Spleen (tissue), 11 donors: ENCODE measurements at regions not wholly inside any gene's neighbourhood (a gene's known extent, or its start where the extent isn't known, plus 50 kb on each side); places are given as distances from the start of the nearest gene placed in this dataset.

Experiments used
- DNase-seq: peaks from one replicate; pipeline ENCODE4 v3.0.0-alpha.2; 2020
- H3K27ac ChIP-seq, 8 donors: fragments of 200-600 bp; sonication (generic) in 7 of 8; 1 replicate in 4 of 8; 2 replicates in 4 of 8; pipeline versions ENCODE4 v1.5.0 to v1.8.0; 2016 to 2021; ENCODE audit warnings: inconsistent platforms in 4 of 8, mild to moderate bottlenecking in 4 of 8, moderate library complexity in 1 of 8
- H3K27me3 ChIP-seq, 7 donors: fragments of 200-600 bp; sonication (generic) in 6 of 7; replicated peaks in 1 of 7; 1 replicate in 4 of 7; 2 replicates in 3 of 7; pipeline versions ENCODE4 v1.5.0 to v1.8.0; 2016 to 2021; ENCODE audit warnings: inconsistent platforms in 3 of 7, mild to moderate bottlenecking in 1 of 7
- H3K36me3 ChIP-seq, 6 donors: fragments of 200-600 bp; sonication (generic) in 5 of 6; 1 replicate in 4 of 6; 2 replicates in 2 of 6; pipeline versions ENCODE4 v1.5.0 to v1.8.0; 2016 to 2021; ENCODE audit warnings: inconsistent platforms in 2 of 6
- H3K4me1 ChIP-seq, 6 donors: fragments of 200-600 bp; sonication (generic) in 5 of 6; 1 replicate in 3 of 6; 2 replicates in 3 of 6; pipeline versions ENCODE4 v1.5.0 to v1.8.0; 2016 to 2021; ENCODE audit warnings: inconsistent platforms in 3 of 6
- H3K4me3 ChIP-seq, 8 donors: fragments of 200-600 bp; sonication (generic) in 7 of 8; 1 replicate in 4 of 8; 2 replicates in 4 of 8; pipeline versions ENCODE4 v1.5.0 to v1.8.0; 2016 to 2021; ENCODE audit warnings: inconsistent platforms in 4 of 8, mild to moderate bottlenecking in 4 of 8, moderate library complexity in 2 of 8
- H3K9me3 ChIP-seq, 8 donors: fragments of 200-600 bp; sonication (generic) in 7 of 8; 1 replicate in 4 of 8; 2 replicates in 4 of 8; pipeline versions ENCODE4 v1.5.0 to v1.8.0; 2016 to 2021; ENCODE audit warnings: inconsistent platforms in 4 of 8
- POLR2A ChIP-seq, 3 donors: fragments of 450-650 bp; IDR thresholded peaks; one replicate each; pipeline ENCODE4 v1.5.1; 2017; ENCODE audit warnings: antibody characterized with exemption in 3 of 3, mild to moderate bottlenecking in 1 of 3
- POLR2AphosphoS5 ChIP-seq, 3 donors: sonication (generic); formaldehyde crosslinking; IDR thresholded peaks; one replicate each; pipeline ENCODE4 v1.5.1; 2017; ENCODE audit warnings: antibody characterized with exemption in 3 of 3
- WGBS, 5 donors: extraction: QIAGEN DNeasy Blood & Tissue Kit in 3 of 5; methylation state at CpG; one replicate each; pipeline versions ENCODE4 v1.1.5 to v1.1.7; 2013 to 2018; 5-methylcytosine and 5-hydroxymethylcytosine counted together
- intact Hi-C: fragments of 100-400 bp; cut with DNase I; formaldehyde crosslinking; loops from one replicate; pipeline ENCODE4 v1.15.0; 2023; ENCODE audit warnings: low total_unique reads
- TF ChIP-seq, protein P1 (sequence below), 11 experiments: fragments of 200-600 bp in 7 of 11; fragments of 450-650 bp in 4 of 11; sonication (generic) in 4 of 11; IDR thresholded peaks in 8 of 11; conservative IDR thresholded peaks in 3 of 11; 1 replicate in 7 of 11; 2 replicates in 4 of 11; pipeline versions ENCODE4 v1.4.0 to v1.8.0; 2016 to 2021; ENCODE audit warnings: antibody characterized with exemption in 11 of 11, inconsistent platforms in 4 of 11, mild to moderate bottlenecking in 1 of 11
- donor health status: healthy with polysubstance abuse.
- donor health status: DM: no; HTN: no; CAD: no; lungs with moderate emphysema.
- donor health status: DM: no; HTN: no; CAD: no.
- donor health status: Bipolar disorder and iron deficiency.
- donor health status: healthy.
- donor health status: DM: no; HTN: no; CAD: no.
- donor health status: DM: yes; HTN: yes; CAD: no.

- intact Hi-C loops, result no loop called here
- WGBS, 5 donors, result 68 to 88% (median 69%) methylated on average over 2 of the region's 2 CpGs
- Histone ChIP-seq H3K27ac (no peak overlapping the region), H3K4me1 (no peaks in the 10 kb centered on the region), H3K4me3 (no peak overlapping the region), H3K9me3 (no peaks in the 10 kb centered on the region), H3K36me3 (no peaks in the 10 kb centered on the region), H3K27me3 (no peaks in the 10 kb centered on the region)
- DNase-seq, result no peak
- TF ChIP-seq, protein P1, sequence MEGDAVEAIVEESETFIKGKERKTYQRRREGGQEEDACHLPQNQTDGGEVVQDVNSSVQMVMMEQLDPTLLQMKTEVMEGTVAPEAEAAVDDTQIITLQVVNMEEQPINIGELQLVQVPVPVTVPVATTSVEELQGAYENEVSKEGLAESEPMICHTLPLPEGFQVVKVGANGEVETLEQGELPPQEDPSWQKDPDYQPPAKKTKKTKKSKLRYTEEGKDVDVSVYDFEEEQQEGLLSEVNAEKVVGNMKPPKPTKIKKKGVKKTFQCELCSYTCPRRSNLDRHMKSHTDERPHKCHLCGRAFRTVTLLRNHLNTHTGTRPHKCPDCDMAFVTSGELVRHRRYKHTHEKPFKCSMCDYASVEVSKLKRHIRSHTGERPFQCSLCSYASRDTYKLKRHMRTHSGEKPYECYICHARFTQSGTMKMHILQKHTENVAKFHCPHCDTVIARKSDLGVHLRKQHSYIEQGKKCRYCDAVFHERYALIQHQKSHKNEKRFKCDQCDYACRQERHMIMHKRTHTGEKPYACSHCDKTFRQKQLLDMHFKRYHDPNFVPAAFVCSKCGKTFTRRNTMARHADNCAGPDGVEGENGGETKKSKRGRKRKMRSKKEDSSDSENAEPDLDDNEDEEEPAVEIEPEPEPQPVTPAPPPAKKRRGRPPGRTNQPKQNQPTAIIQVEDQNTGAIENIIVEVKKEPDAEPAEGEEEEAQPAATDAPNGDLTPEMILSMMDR (IDR thresholded peaks at IDR 0.05 in 8 of 11, conservative IDR thresholded peaks at IDR 0.05 in 3 of 11), result no peak
- TF ChIP-seq POLR2AphosphoS5 (IDR thresholded peaks at IDR 0.05) (no peak), POLR2A (IDR thresholded peaks at IDR 0.05) (no peak)
These were observed 235.6 kb upstream of the TENM4 start for GRCh38 chr11:79676396-79676795.

- Histone ChIP-seq H3K4me1 (no peaks in the 10 kb centered on the region), H3K27me3 (no peaks in the 10 kb centered on the region), H3K36me3 (no peaks in the 10 kb centered on the region), H3K4me3 (no peak overlapping the region), H3K9me3 (no peaks in the 10 kb centered on the region), H3K27ac (no peak overlapping the region)
- intact Hi-C loops, result no loop called here
- no peak for TF ChIP-seq POLR2AphosphoS5 (IDR thresholded peaks at IDR 0.05)
- TF ChIP-seq POLR2A (IDR thresholded peaks at IDR 0.05), result no peak
- TF ChIP-seq, protein P1 (IDR thresholded peaks at IDR 0.05 in 8 of 11, conservative IDR thresholded peaks at IDR 0.05 in 3 of 11), result no peak
- WGBS, 5 donors, result 76 to 98% (median 93%) methylated on average over 2 of the region's 2 CpGs
- no peak for DNase-seq
These were observed 234.3 kb upstream of the TENM4 start for GRCh38 chr11:79675081-79675480.

- no peak overlapping the region for H3K4me3 ChIP-seq
- H3K4me1 ChIP-seq, result no peaks in the 10 kb centered on the region
- intact Hi-C loops, result no loop called here
- H3K27ac ChIP-seq, result no peak overlapping the region
- TF ChIP-seq, protein P1 (IDR thresholded peaks at IDR 0.05 in 8 of 11, conservative IDR thresholded peaks at IDR 0.05 in 3 of 11), result no peak
- TF ChIP-seq POLR2AphosphoS5 (IDR thresholded peaks at IDR 0.05) (no peak), POLR2A (IDR thresholded peaks at IDR 0.05) (no peak)
- no peak for DNase-seq
- H3K9me3 ChIP-seq, result no peaks in the 10 kb centered on the region
- H3K27me3 ChIP-seq, result no peaks in the 10 kb centered on the region
- H3K36me3 ChIP-seq, result no peaks in the 10 kb centered on the region
- WGBS, 5 donors, result 76 to 92% (median 83%) methylated on average over 1 of the region's 1 CpG
These were observed 232.0 kb upstream of the TENM4 start for GRCh38 chr11:79672786-79673185.

DNA sequence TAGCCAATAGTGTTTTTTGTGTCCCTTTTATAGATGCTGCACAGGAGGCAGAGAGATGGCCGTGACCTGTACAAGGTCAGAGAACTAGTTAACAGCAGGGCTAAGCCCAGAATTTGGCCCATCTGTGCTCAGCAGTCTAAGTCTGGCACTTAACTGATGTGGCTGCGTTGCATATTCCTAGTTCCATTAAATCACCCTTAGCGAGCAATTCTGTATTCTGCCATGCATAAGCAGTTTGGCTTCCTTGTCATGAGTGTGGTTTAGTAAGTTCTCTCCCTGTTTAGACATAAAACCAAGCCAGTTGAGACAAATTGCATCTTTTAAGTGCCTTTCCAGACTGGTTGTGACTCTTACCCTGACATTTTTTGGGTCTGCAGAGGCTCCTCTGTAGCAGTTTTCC, 230.6 kb upstream of the TENM4 start:
- intact Hi-C loops, result no loop called here
- Histone ChIP-seq H3K9me3 (no peaks in the 10 kb centered on the region), H3K27ac (no peak overlapping the region), H3K36me3 (no peaks in the 10 kb centered on the region), H3K4me1 (no peaks in the 10 kb centered on the region), H3K4me3 (no peak overlapping the region), H3K27me3 (no peaks in the 10 kb centered on the region)
- TF ChIP-seq POLR2AphosphoS5 (IDR thresholded peaks at IDR 0.05) (no peak), POLR2A (IDR thresholded peaks at IDR 0.05) (no peak)
- TF ChIP-seq, protein P1 (IDR thresholded peaks at IDR 0.05 in 8 of 11, conservative IDR thresholded peaks at IDR 0.05 in 3 of 11), result no peak
- WGBS, 5 donors, result 65 to 81% (median 74%) methylated on average over 3 of the region's 3 CpGs
- no peak for DNase-seq
